ENCODE measurements at regions not wholly inside any gene's neighbourhood (a gene's known extent, or its start where the extent isn't known, plus 50 kb on each side); places are given as distances from the start of the nearest gene placed in this dataset.

GRCh38 chr15:47422881-47423665 is 294.2 kb upstream of the SEMA6D start:
- Histone ChIP-seq H3K9me3 (ENCODE audit: control insufficient read depth, insufficient read depth, low read length) (no peaks in the 10 kb centered on the region), H3K27me3 (ENCODE audit: control insufficient read depth, low read length) (no peaks in the 10 kb centered on the region), H3K79me2 (ENCODE audit: control insufficient read depth, low read length) (no peaks in the 10 kb centered on the region), H3K4me1 (ENCODE audit: control insufficient read depth, low read length) (no peaks in the 10 kb centered on the region), H4K20me1 (ENCODE audit: control insufficient read depth, insufficient read depth, low read depth, low read length) (no peaks in the 10 kb centered on the region), H3K4me2 (ENCODE audit: low read length) (no peak overlapping the region), H3K4me3 (ENCODE audit: low read length) (no peak overlapping the region), H3F3A (ENCODE audit: control insufficient read depth, insufficient read depth) (no peaks in the 10 kb centered on the region), H3K9me2 (replicated peaks; ENCODE audit: control insufficient read depth, low read length) (no peaks in the 10 kb centered on the region), H3K27ac (ENCODE audit: low read depth, low read length) (no peak overlapping the region), H3K36me3 (ENCODE audit: control insufficient read depth, low read length) (no peaks in the 10 kb centered on the region)
- no peak for TF ChIP-seq EZH2phosphoT487 (IDR thresholded peaks at IDR 0.05; ENCODE audit: borderline replicate concordance, low read length)
- no peak for TF ChIP-seq CTCF (IDR thresholded peaks at IDR 0.05; ENCODE audit: low read depth, low read length, poor library complexity, severe bottlenecking)

GRCh38 chr15:47427463-47427862 is 289.8 kb upstream of the SEMA6D start:
- Histone ChIP-seq H3K4me1 (ENCODE audit: control insufficient read depth, low read length) (no peaks in the 10 kb centered on the region), H3K9me2 (replicated peaks; ENCODE audit: control insufficient read depth, low read length) (no peaks in the 10 kb centered on the region), H3K4me3 (ENCODE audit: low read length) (no peak overlapping the region), H3F3A (ENCODE audit: control insufficient read depth, insufficient read depth) (no peaks in the 10 kb centered on the region), H3K36me3 (ENCODE audit: control insufficient read depth, low read length) (no peaks in the 10 kb centered on the region), H4K20me1 (ENCODE audit: control insufficient read depth, insufficient read depth, low read depth, low read length) (no peaks in the 10 kb centered on the region), H3K27me3 (ENCODE audit: control insufficient read depth, low read length) (no peaks in the 10 kb centered on the region), H3K9me3 (ENCODE audit: control insufficient read depth, insufficient read depth, low read length) (no peaks in the 10 kb centered on the region), H3K27ac (ENCODE audit: low read depth, low read length) (no peak overlapping the region), H3K4me2 (ENCODE audit: low read length) (no peak overlapping the region), H3K79me2 (ENCODE audit: control insufficient read depth, low read length) (no peaks in the 10 kb centered on the region)
- TF ChIP-seq CTCF (IDR thresholded peaks at IDR 0.05; ENCODE audit: low read depth, low read length, poor library complexity, severe bottlenecking) (no peak), EZH2phosphoT487 (IDR thresholded peaks at IDR 0.05; ENCODE audit: borderline replicate concordance, low read length) (no peak)

DNA sequence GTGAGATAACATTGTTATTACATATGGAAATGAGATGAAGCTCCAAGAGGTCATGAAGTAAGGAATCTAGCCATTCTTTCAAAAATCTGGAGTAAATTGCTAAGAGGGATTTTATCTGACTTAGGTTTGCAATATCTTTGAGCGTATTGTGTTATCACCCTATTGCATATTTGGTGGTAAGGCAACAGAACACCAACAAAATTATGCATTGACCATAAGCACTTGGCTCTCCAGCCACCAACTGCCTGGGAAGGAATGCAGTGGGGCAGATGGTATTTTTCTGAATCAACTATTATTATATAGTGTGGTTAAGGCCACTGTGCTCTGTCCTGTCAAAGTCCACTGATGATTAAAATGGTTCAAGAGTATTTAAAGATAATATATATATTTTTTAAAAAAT is 287.9 kb upstream of the SEMA6D start:
- H3F3A ChIP-seq (ENCODE audit: control insufficient read depth, insufficient read depth): no peaks in the 10 kb centered on the region
- H3K9me2 ChIP-seq (replicated peaks; ENCODE audit: control insufficient read depth, low read length): no peaks in the 10 kb centered on the region
- H3K4me2 ChIP-seq (ENCODE audit: low read length): no peak overlapping the region
- no peaks in the 10 kb centered on the region for H3K4me1 ChIP-seq (ENCODE audit: control insufficient read depth, low read length)
- no peak overlapping the region for H3K27ac ChIP-seq (ENCODE audit: low read depth, low read length)
- no peaks in the 10 kb centered on the region for H4K20me1 ChIP-seq (ENCODE audit: control insufficient read depth, insufficient read depth, low read depth, low read length)
- no peaks in the 10 kb centered on the region for H3K79me2 ChIP-seq (ENCODE audit: control insufficient read depth, low read length)
- H3K4me3 ChIP-seq (ENCODE audit: low read length): no peak overlapping the region
- H3K36me3 ChIP-seq (ENCODE audit: control insufficient read depth, low read length): no peaks in the 10 kb centered on the region
- H3K9me3 ChIP-seq (ENCODE audit: control insufficient read depth, insufficient read depth, low read length): no peaks in the 10 kb centered on the region
- H3K27me3 ChIP-seq (ENCODE audit: control insufficient read depth, low read length): no peaks in the 10 kb centered on the region
- TF ChIP-seq EZH2phosphoT487 (IDR thresholded peaks at IDR 0.05; ENCODE audit: borderline replicate concordance, low read length) (no peak), CTCF (IDR thresholded peaks at IDR 0.05; ENCODE audit: low read depth, low read length, poor library complexity, severe bottlenecking) (no peak)
